ENCODE measurements at regions not wholly inside any gene's neighbourhood (a gene's known extent, or its start where the extent isn't known, plus 50 kb on each side); places are given as distances from the start of the nearest gene placed in this dataset.

GRCh38 chr16:85279825-85280545 lies 167.7 kb upstream of the CIBAR2 start:
- peak in 1 of 2 donors; percentile 29 for ATAC-seq
- H3K27ac ChIP-seq: no peak overlapping the region
- no peaks in the 10 kb centered on the region for H3K36me3 ChIP-seq
- no peaks in the 10 kb centered on the region for H3K9me3 ChIP-seq
- DNase-seq: no peak
- H3K4me1 ChIP-seq: no peaks in the 10 kb centered on the region
- intact Hi-C loops (cut with DNase I): no loop called here
- TF ChIP-seq CTCF (IDR thresholded peaks at IDR 0.05): no peak
- H3K4me3 ChIP-seq: no peak overlapping the region
- H3K27me3 ChIP-seq (ENCODE audit: low read depth): peaks cover 5% of the 10 kb centered on the region

- no peak for TF ChIP-seq CTCF (IDR thresholded peaks at IDR 0.05)
Observed at GRCh38 chr16:85281181-85281580, 168.9 kb upstream of the CIBAR2 start.

GRCh38 chr16:85282842-85283241 lies 170.6 kb upstream of the CIBAR2 start:
- Histone ChIP-seq H3K4me1 (peaks cover 8% of the 10 kb centered on the region), H3K4me3 (no peak overlapping the region), H3K27me3 (ENCODE audit: low read depth) (peaks cover 5% of the 10 kb centered on the region), H3K9me3 (no peaks in the 10 kb centered on the region), H3K36me3 (no peaks in the 10 kb centered on the region), H3K27ac (no peak overlapping the region)
- no peak for DNase-seq
- TF ChIP-seq CTCF (IDR thresholded peaks at IDR 0.05): no peak
- intact Hi-C loops (cut with DNase I): no loop called here
- ATAC-seq: no peak

More at GRCh38 chr16:85281181-85281580, 168.9 kb upstream of the CIBAR2 start:
- H3K9me3 ChIP-seq: no peaks in the 10 kb centered on the region
- H3K4me1 ChIP-seq: peaks cover 7% of the 10 kb centered on the region
- ATAC-seq: no peak
- H3K27ac ChIP-seq: no peak overlapping the region
- H3K36me3 ChIP-seq: no peaks in the 10 kb centered on the region
- no peak for DNase-seq
- intact Hi-C loops (cut with DNase I): no loop called here
- no peak overlapping the region for H3K4me3 ChIP-seq
- H3K27me3 ChIP-seq (ENCODE audit: low read depth): peaks cover 5% of the 10 kb centered on the region

- no peaks in the 10 kb centered on the region for H3K9me3 ChIP-seq
- intact Hi-C loops (cut with DNase I): no loop called here
- H3K36me3 ChIP-seq: no peaks in the 10 kb centered on the region
- no peak for TF ChIP-seq CTCF (IDR thresholded peaks at IDR 0.05)
- no peak overlapping the region for H3K4me3 ChIP-seq
- no peak for ATAC-seq
- peaks cover 8% of the 10 kb centered on the region for H3K4me1 ChIP-seq
- no peak overlapping the region for H3K27ac ChIP-seq
- peaks cover 5% of the 10 kb centered on the region for H3K27me3 ChIP-seq (ENCODE audit: low read depth)
- no peak for DNase-seq
Observed at GRCh38 chr16:85283305-85284050, 171.2 kb upstream of the CIBAR2 start.

GRCh38 chr16:85284141-85284817 lies 172.0 kb upstream of the CIBAR2 start:
- Histone ChIP-seq H3K4me1 (peaks cover 8% of the 10 kb centered on the region), H3K4me3 (no peak overlapping the region), H3K27ac (no peak overlapping the region), H3K27me3 (ENCODE audit: low read depth) (peaks cover 5% of the 10 kb centered on the region), H3K9me3 (no peaks in the 10 kb centered on the region), H3K36me3 (no peaks in the 10 kb centered on the region)
- no peak for TF ChIP-seq CTCF (IDR thresholded peaks at IDR 0.05)
- intact Hi-C loops (cut with DNase I): no loop called here
- DNase-seq: no peak
- ATAC-seq: no peak

All from lower lobe of right lung (tissue), 2 donors.